ENCODE measurements at regions not wholly inside any gene's neighbourhood (a gene's known extent, or its start where the extent isn't known, plus 50 kb on each side); places are given as distances from the start of the nearest gene placed in this dataset.

DNA sequence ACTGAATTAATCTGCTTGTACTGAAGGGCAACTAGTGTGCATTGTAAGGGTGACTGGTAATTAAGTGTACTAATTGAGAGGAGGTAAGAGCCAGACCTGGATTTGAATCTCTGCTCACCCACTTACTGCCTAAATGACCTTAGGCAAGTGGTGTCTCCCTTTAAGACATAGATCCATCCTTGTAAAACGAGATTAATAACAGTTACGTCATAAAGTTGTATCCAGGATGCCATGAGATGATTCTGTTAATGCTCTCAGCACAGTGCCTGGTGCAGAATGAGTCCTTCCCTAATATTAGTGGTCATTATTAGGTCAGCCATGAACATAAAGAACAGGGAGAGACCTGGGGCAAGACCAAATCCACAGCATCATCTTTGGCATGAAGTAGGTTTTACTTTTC, 470.1 kb downstream of the MAFB start:
- TF ChIP-seq POLR2A (IDR thresholded peaks at IDR 0.05; ENCODE audit: low read depth, low read length): no peak
- no peak for TF ChIP-seq POLR2AphosphoS5 (IDR thresholded peaks at IDR 0.05; ENCODE audit: low read depth, low read length)
- no peak for TF ChIP-seq POU2F2 (IDR thresholded peaks at IDR 0.05; ENCODE audit: low read depth, low read length)

All from GM12891 (cell line).